ENCODE measurements at regions not wholly inside any gene's neighbourhood (a gene's known extent, or its start where the extent isn't known, plus 50 kb on each side); places are given as distances from the start of the nearest gene placed in this dataset.

DNA sequence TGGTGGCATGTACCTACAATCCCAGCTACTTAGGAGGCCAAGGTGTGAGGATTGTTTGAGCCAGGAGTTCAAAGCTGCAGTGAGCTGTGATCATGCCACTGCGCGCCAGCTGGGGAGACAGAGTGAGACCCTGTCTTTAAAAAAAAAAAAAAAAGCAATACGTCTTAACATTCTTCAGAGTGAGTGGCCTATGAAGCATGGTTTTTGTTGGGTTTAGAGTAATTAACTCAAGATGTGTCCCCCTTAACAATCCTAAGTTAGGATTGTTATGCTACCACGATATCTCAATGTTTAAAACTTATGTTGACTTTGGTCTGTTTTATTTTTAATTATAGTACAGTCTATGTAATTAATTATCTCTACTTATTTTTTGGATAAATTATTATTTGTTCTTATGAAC, 156.1 kb downstream of the HIPK3 start:
- TF ChIP-seq, protein P1, sequence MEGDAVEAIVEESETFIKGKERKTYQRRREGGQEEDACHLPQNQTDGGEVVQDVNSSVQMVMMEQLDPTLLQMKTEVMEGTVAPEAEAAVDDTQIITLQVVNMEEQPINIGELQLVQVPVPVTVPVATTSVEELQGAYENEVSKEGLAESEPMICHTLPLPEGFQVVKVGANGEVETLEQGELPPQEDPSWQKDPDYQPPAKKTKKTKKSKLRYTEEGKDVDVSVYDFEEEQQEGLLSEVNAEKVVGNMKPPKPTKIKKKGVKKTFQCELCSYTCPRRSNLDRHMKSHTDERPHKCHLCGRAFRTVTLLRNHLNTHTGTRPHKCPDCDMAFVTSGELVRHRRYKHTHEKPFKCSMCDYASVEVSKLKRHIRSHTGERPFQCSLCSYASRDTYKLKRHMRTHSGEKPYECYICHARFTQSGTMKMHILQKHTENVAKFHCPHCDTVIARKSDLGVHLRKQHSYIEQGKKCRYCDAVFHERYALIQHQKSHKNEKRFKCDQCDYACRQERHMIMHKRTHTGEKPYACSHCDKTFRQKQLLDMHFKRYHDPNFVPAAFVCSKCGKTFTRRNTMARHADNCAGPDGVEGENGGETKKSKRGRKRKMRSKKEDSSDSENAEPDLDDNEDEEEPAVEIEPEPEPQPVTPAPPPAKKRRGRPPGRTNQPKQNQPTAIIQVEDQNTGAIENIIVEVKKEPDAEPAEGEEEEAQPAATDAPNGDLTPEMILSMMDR (IDR thresholded peaks at IDR 0.05): no peak
- TF ChIP-seq POLR2A (IDR thresholded peaks at IDR 0.05) (no peak), POLR2AphosphoS5 (IDR thresholded peaks at IDR 0.05; ENCODE audit: insufficient read depth in 1 of 2, low read depth in 1 of 2) (no peak)

Data from vagina (tissue), 2 donors.